ENCODE measurements at regions not wholly inside any gene's neighbourhood (a gene's known extent, or its start where the extent isn't known, plus 50 kb on each side); places are given as distances from the start of the nearest gene placed in this dataset.
"Not testable (repeated sequence)": the region's sequence is repeated elsewhere in the genome, so short reads cannot be mapped to it uniquely, and the experiment has no call there.

DNA sequence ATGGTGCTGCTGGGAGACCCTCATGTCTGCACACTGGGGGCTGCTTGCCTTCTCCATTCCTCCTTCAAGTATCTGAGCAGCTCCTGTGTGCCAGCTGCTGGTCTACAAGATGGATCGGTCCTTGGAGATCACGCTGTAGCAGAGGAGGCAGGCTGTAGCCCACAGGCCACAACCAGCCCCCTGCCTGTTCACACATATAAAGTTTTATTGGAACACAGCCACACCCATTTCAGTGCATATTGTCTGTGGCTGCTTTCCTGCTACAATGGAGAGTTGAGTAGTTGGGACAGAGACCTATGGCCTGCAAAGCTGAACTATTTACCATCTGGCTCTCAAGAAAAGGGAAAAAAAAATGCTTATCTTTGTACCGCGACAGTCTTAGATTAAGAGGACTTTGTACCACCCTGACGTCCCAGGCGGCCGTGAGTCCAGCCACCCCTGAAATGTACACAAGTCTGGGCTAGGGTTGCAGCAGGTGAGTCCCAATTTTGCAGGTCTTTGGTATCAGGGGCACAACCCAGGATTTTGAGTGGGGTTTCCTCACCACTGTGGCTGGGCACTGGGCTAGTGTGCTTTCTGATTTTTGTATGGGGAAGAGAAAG lies 179.2 kb upstream of the OSBPL11 start:
- DNase-seq (ENCODE audit: low spot score); H3K4me3 ChIP-seq (ENCODE audit: low read depth, low read length, poor library complexity, severe bottlenecking); H3K27ac ChIP-seq (ENCODE audit: low read depth, low read length, poor library complexity, severe bottlenecking); BruUV-seq (replicated peaks); H3K36me3 ChIP-seq (ENCODE audit: insufficient read depth, low read length, poor library complexity, severe bottlenecking); POLR2A ChIA-PET (ENCODE audit: low non-redundant PET); H3K4me1 ChIP-seq (ENCODE audit: insufficient read depth, low read length, poor library complexity, severe bottlenecking); H3K27me3 ChIP-seq (replicated peaks; ENCODE audit: insufficient read depth, low read depth, low read length, poor library complexity); intact Hi-C loops (cut with micrococcal nuclease; ENCODE audit: unreplicated experiment); H3K9me3 ChIP-seq (ENCODE audit: low read depth, low read length, poor library complexity, severe bottlenecking); CTCF ChIA-PET: not testable (repeated sequence)

DNA sequence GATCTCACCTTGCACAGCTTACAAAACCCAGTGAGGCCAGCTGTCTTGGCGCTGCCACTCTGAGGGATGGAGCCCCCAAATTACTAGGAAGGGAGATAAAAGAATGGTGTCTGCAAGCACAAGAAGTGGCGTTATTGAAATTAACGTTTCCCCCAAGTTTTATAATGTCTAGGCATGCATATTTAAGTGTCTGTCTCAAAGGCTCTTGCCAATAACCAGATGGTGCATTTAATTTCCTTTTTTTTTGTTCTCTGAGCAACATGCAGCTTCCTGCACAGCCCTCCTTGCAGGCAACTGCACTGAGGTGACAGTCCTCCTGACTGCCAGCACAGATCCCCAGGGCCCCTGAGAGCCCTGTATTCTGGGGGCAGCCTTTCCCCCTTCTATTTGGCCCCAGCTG lies 179.8 kb upstream of the OSBPL11 start:
- H3K27ac ChIP-seq (ENCODE audit: low read depth, low read length, poor library complexity, severe bottlenecking); H3K9me3 ChIP-seq (ENCODE audit: low read depth, low read length, poor library complexity, severe bottlenecking); CTCF ChIA-PET; H3K4me1 ChIP-seq (ENCODE audit: insufficient read depth, low read length, poor library complexity, severe bottlenecking); H3K4me3 ChIP-seq (ENCODE audit: low read depth, low read length, poor library complexity, severe bottlenecking); H3K36me3 ChIP-seq (ENCODE audit: insufficient read depth, low read length, poor library complexity, severe bottlenecking); intact Hi-C loops (cut with micrococcal nuclease; ENCODE audit: unreplicated experiment); POLR2A ChIA-PET (ENCODE audit: low non-redundant PET); H3K27me3 ChIP-seq (replicated peaks; ENCODE audit: insufficient read depth, low read depth, low read length, poor library complexity); BruUV-seq (replicated peaks): not testable (repeated sequence)
- peak; percentile 4 for DNase-seq (ENCODE audit: low spot score)

DNA sequence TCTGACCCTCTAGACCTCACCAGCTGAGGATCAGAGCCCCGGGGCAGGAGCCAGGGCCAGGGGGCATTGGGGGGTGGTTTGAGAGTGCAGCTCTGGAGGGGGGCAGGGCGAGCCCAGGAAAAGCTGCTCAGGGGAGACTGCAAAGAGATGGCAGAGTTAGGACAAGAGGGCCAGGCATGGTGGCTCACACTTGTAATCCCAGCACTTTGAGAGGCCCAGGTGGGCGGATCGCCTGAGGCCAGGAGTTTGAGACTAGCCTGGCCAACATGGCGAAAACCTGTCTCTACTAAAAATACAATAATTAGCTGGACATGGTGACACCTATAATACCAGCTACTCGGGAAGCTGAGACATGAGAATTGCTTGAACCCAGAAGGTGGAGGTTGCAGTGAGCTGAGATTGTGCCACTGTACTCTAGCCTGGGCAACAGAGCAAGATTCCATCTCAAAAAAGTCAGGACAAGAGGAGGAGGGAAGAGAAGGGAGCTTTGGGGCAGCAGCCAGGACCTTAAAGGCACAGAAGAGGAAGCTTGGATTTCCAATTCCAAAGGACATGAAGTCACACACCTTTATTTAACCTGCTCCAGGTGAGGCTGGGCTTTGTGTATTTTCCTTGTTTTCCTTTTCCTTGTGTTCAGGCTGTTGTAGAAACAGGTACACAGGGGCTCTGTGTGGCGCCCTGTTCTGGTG lies 180.5 kb upstream of the OSBPL11 start:
- POLR2A ChIA-PET (ENCODE audit: low non-redundant PET); CTCF ChIA-PET: not testable (repeated sequence)

DNA sequence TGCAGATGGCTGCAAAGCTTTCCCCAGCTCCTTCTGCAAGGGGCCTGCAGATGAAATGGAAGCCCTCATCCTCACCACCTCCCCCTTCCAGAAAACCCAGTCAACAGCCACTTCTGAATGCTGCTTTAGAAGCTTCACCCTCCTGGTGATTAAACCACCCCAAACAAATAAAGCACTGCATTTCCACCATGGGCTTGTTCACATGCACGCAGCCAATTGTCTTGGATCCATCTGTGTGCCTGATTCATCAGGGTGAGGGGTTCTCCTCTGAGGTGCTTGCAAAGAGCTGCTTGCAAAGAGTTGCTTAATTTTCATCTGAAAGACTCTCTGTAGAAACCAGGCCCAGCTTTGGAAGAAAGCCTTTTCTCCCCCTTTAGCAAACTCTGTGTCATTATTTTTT lies 184.0 kb upstream of the OSBPL11 start:
- BruUV-seq (replicated peaks); CTCF ChIA-PET; H3K36me3 ChIP-seq (ENCODE audit: insufficient read depth, low read length, poor library complexity, severe bottlenecking); H3K27me3 ChIP-seq (replicated peaks; ENCODE audit: insufficient read depth, low read depth, low read length, poor library complexity); POLR2A ChIA-PET (ENCODE audit: low non-redundant PET); DNase-seq (ENCODE audit: low spot score); intact Hi-C loops (cut with micrococcal nuclease; ENCODE audit: unreplicated experiment); H3K4me1 ChIP-seq (ENCODE audit: insufficient read depth, low read length, poor library complexity, severe bottlenecking); H3K4me3 ChIP-seq (ENCODE audit: low read depth, low read length, poor library complexity, severe bottlenecking); H3K27ac ChIP-seq (ENCODE audit: low read depth, low read length, poor library complexity, severe bottlenecking); H3K9me3 ChIP-seq (ENCODE audit: low read depth, low read length, poor library complexity, severe bottlenecking): not testable (repeated sequence)

More for the DNA sequence above, 180.5 kb upstream of the OSBPL11 start:
- H3K9me3 ChIP-seq (ENCODE audit: low read depth, low read length, poor library complexity, severe bottlenecking); H3K4me1 ChIP-seq (ENCODE audit: insufficient read depth, low read length, poor library complexity, severe bottlenecking); BruUV-seq (replicated peaks); H3K36me3 ChIP-seq (ENCODE audit: insufficient read depth, low read length, poor library complexity, severe bottlenecking); H3K27me3 ChIP-seq (replicated peaks; ENCODE audit: insufficient read depth, low read depth, low read length, poor library complexity); DNase-seq (ENCODE audit: low spot score); H3K4me3 ChIP-seq (ENCODE audit: low read depth, low read length, poor library complexity, severe bottlenecking); intact Hi-C loops (cut with micrococcal nuclease; ENCODE audit: unreplicated experiment); H3K27ac ChIP-seq (ENCODE audit: low read depth, low read length, poor library complexity, severe bottlenecking): not testable (repeated sequence)

DNA sequence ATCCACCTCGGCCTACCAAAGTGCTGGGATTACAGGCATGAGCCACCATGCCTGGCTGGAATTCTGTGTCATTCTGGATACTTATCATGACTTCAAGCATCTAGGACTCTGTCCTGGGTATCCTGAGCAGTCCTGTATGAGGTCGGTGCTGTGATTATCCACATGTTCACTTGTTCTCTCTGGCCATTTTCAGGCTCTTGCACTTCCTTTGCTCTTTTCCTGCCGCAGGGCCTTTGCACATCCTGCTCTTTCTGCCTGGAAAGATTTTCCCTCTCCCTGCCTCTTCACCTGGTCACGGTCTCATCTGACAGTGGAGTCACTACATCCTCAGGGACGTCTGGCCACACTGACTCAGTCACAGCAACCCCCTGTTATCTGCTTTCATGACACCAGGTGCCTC lies 184.6 kb upstream of the OSBPL11 start:
- DNase-seq (ENCODE audit: low spot score); CTCF ChIA-PET; POLR2A ChIA-PET (ENCODE audit: low non-redundant PET); H3K27me3 ChIP-seq (replicated peaks; ENCODE audit: insufficient read depth, low read depth, low read length, poor library complexity); H3K36me3 ChIP-seq (ENCODE audit: insufficient read depth, low read length, poor library complexity, severe bottlenecking); BruUV-seq (replicated peaks); H3K27ac ChIP-seq (ENCODE audit: low read depth, low read length, poor library complexity, severe bottlenecking); H3K9me3 ChIP-seq (ENCODE audit: low read depth, low read length, poor library complexity, severe bottlenecking); intact Hi-C loops (cut with micrococcal nuclease; ENCODE audit: unreplicated experiment); H3K4me3 ChIP-seq (ENCODE audit: low read depth, low read length, poor library complexity, severe bottlenecking); H3K4me1 ChIP-seq (ENCODE audit: insufficient read depth, low read length, poor library complexity, severe bottlenecking): not testable (repeated sequence)

DNA sequence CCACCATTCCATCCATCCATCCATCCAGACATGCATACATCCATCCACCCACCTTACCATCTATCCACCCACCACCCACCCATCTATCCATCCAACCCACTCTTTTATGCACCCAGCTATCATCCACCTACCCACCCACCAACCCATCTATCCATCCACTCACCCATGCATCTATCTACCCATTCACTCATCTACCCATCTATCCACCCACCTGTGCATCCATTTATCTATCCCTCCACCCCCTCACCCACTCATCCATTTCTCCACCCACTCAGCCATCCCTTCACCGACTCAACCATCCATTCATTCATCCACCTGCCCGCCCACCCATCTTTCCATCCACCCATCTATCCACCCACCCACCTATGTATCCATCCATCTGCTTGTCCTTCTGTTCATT lies 186.4 kb upstream of the OSBPL11 start:
- CTCF ChIA-PET; BruUV-seq (replicated peaks); H3K27ac ChIP-seq (ENCODE audit: low read depth, low read length, poor library complexity, severe bottlenecking); H3K4me1 ChIP-seq (ENCODE audit: insufficient read depth, low read length, poor library complexity, severe bottlenecking); H3K27me3 ChIP-seq (replicated peaks; ENCODE audit: insufficient read depth, low read depth, low read length, poor library complexity); POLR2A ChIA-PET (ENCODE audit: low non-redundant PET); H3K36me3 ChIP-seq (ENCODE audit: insufficient read depth, low read length, poor library complexity, severe bottlenecking); intact Hi-C loops (cut with micrococcal nuclease; ENCODE audit: unreplicated experiment); H3K4me3 ChIP-seq (ENCODE audit: low read depth, low read length, poor library complexity, severe bottlenecking); DNase-seq (ENCODE audit: low spot score); H3K9me3 ChIP-seq (ENCODE audit: low read depth, low read length, poor library complexity, severe bottlenecking): not testable (repeated sequence)

DNA sequence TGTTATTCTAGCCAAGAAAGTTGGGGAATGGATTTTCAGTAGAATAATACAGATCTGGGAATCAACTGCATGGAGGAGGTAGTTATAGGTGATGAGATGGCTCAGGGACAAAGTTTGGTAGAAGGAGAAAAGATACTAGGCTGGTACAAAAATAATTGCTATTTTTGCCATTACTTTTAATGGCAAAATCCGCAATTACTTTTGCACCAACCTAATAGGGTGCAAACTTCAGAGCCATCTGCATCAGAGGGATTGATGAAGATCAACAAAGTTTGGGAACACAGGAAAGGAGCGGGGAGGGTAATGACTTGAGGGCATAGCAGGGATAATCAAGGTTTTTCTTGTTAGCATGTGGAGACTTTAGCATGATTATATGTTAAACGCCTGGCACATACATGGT lies 178.7 kb upstream of the ROPN1B start:
- intact Hi-C loops (cut with micrococcal nuclease; ENCODE audit: unreplicated experiment); H3K4me3 ChIP-seq (ENCODE audit: low read depth, low read length, poor library complexity, severe bottlenecking); H3K9me3 ChIP-seq (ENCODE audit: low read depth, low read length, poor library complexity, severe bottlenecking); POLR2A ChIA-PET (ENCODE audit: low non-redundant PET); CTCF ChIA-PET; DNase-seq (ENCODE audit: low spot score); H3K36me3 ChIP-seq (ENCODE audit: insufficient read depth, low read length, poor library complexity, severe bottlenecking); H3K27ac ChIP-seq (ENCODE audit: low read depth, low read length, poor library complexity, severe bottlenecking); H3K27me3 ChIP-seq (replicated peaks; ENCODE audit: insufficient read depth, low read depth, low read length, poor library complexity); H3K4me1 ChIP-seq (ENCODE audit: insufficient read depth, low read length, poor library complexity, severe bottlenecking); BruUV-seq (replicated peaks): not testable (repeated sequence)

DNA sequence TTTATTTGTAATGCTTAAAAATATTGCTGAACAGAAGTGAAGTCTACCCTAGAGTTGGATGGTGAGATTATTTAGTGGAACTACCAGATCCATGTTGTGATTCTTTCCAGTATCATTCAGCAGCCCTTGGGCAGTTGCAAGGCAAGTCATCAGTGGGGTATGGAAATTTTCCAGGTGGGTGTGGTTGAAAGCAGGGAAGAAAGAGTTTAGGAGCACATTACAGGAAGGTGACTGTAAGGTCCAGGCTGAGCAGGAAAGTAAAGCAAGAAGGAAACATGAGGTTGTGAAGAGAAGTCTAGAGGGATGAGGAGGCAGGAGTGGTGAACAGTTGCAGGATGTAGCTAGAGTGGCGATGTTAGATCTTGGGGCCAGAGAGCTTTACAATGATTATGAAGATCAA lies 178.0 kb upstream of the ROPN1B start:
- H3K36me3 ChIP-seq (ENCODE audit: insufficient read depth, low read length, poor library complexity, severe bottlenecking); H3K9me3 ChIP-seq (ENCODE audit: low read depth, low read length, poor library complexity, severe bottlenecking); CTCF ChIA-PET; BruUV-seq (replicated peaks); intact Hi-C loops (cut with micrococcal nuclease; ENCODE audit: unreplicated experiment); H3K4me3 ChIP-seq (ENCODE audit: low read depth, low read length, poor library complexity, severe bottlenecking); H3K27ac ChIP-seq (ENCODE audit: low read depth, low read length, poor library complexity, severe bottlenecking); H3K4me1 ChIP-seq (ENCODE audit: insufficient read depth, low read length, poor library complexity, severe bottlenecking); DNase-seq (ENCODE audit: low spot score); H3K27me3 ChIP-seq (replicated peaks; ENCODE audit: insufficient read depth, low read depth, low read length, poor library complexity); POLR2A ChIA-PET (ENCODE audit: low non-redundant PET): not testable (repeated sequence)

All from A673 (cell line).